Hepatocyte (in vitro differentiated cells): ENCODE measurements at regions not wholly inside any gene's neighbourhood (a gene's known extent, or its start where the extent isn't known, plus 50 kb on each side); places are given as distances from the start of the nearest gene placed in this dataset.
A peak's percentile ranks its signal among the peaks of the same experiment; 100 is the strongest.

ENCODE experiments used
- DNase-seq: peaks from one replicate; pipeline ENCODE4 v3.0.0-alpha.2; 2016; ENCODE audit warnings: low spot score
- H2AFZ ChIP-seq: fragments of 200-600 bp; sonication (generic); 2 replicates; pipeline ENCODE4 v1.6.0; 2016; ENCODE audit warnings: antibody characterized with exemption, mild to moderate bottlenecking
- H3K27ac ChIP-seq: fragments of 200-600 bp; sonication (generic); 2 replicates; pipeline ENCODE4 v1.5.1; 2016; ENCODE audit warnings: mild to moderate bottlenecking
- H3K27me3 ChIP-seq: fragments of 200-600 bp; sonication (generic); 2 replicates; pipeline ENCODE4 v1.6.1; 2016
- H3K36me3 ChIP-seq: fragments of 200-600 bp; sonication (generic); replicated peaks from 2 replicates; pipeline ENCODE4 v1.5.1; 2016; ENCODE audit warnings: low read depth; ENCODE audit not compliant: insufficient read depth
- H3K4me1 ChIP-seq: fragments of 200-600 bp; sonication (generic); 2 replicates; pipeline ENCODE4 v1.5.1; 2016; ENCODE audit warnings: mild to moderate bottlenecking, moderate library complexity; ENCODE audit not compliant: insufficient read depth
- H3K4me2 ChIP-seq: fragments of 200-600 bp; sonication (generic); 2 replicates; pipeline ENCODE4 v1.6.0; 2016
- H3K4me3 ChIP-seq: fragments of 200-600 bp; sonication (generic); 2 replicates; pipeline ENCODE4 v1.5.1; 2016; ENCODE audit warnings: mild to moderate bottlenecking
- H3K79me2 ChIP-seq: fragments of 200-600 bp; sonication (generic); 2 replicates; pipeline ENCODE4 v1.6.0; 2017; ENCODE audit warnings: mild to moderate bottlenecking
- H3K9me2 ChIP-seq: fragments of 200-600 bp; sonication (generic); replicated peaks from 2 replicates; pipeline ENCODE4 v1.6.0; 2017; ENCODE audit warnings: mild to moderate bottlenecking; ENCODE audit not compliant: insufficient read depth
- H3K9me3 ChIP-seq: fragments of 200-600 bp; sonication (generic); 2 replicates; pipeline ENCODE4 v1.5.1; 2016; ENCODE audit warnings: low read depth, mild to moderate bottlenecking
- H4K20me1 ChIP-seq: fragments of 200-600 bp; sonication (generic); 2 replicates; pipeline ENCODE4 v1.6.0; 2016; ENCODE audit warnings: mild to moderate bottlenecking; ENCODE audit not compliant: insufficient read depth, poor library complexity, severe bottlenecking
- EZH2 ChIP-seq: fragments of 200-600 bp; sonication (generic); IDR thresholded peaks from 2 replicates; pipeline ENCODE4 v1.6.1; 2016; ENCODE audit warnings: antibody characterized with exemption, mild to moderate bottlenecking, borderline replicate concordance
- EZH2phosphoT487 ChIP-seq: fragments of 200-600 bp; sonication (generic); IDR thresholded peaks from one replicate; pipeline ENCODE4 v1.6.1; 2018; ENCODE audit warnings: antibody characterized with exemption, mild to moderate bottlenecking, low read depth, moderate library complexity; ENCODE audit not compliant: unreplicated experiment, severe bottlenecking
- WGBS: methylation state at CpG from one replicate; pipeline ENCODE4 v1.1.6; 2016; ENCODE audit warnings: low lambda C conversion rate; ENCODE audit errors: missing lambda C conversion rate; 5-methylcytosine and 5-hydroxymethylcytosine counted together
- TF ChIP-seq, protein P1 (sequence below): fragments of 200-600 bp; sonication (generic); IDR thresholded peaks from 2 replicates; pipeline ENCODE4 v1.5.1; 2016; ENCODE audit warnings: antibody characterized with exemption, mild to moderate bottlenecking; ENCODE audit not compliant: poor library complexity

DNA sequence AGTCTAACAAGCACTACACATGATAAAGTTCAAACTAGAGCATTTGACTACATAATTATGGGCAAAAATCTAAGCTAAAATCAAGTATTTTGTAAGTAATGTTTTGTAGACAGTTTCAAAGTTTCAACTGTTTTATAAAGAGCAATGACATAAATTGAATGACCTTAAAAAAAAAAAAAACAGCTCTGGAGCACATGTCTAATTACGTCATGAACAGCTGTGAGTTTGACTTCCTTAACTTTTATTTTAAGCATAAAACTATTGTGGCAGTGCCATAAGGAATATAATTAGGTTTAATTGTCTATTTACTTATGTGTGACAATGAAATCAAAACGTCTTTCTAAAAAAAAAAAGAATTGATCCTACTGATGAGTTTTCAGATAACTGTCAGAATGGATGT is 272.5 kb upstream of the LRRC7 start:
- no peak for DNase-seq
- Histone ChIP-seq H2AFZ (no peak overlapping the region), H3K9me2 (no peaks in the 10 kb centered on the region), H3K4me2 (no peak overlapping the region), H3K36me3 (no peaks in the 10 kb centered on the region), H3K79me2 (no peaks in the 10 kb centered on the region), H3K4me1 (no peaks in the 10 kb centered on the region), H3K9me3 (no peaks in the 10 kb centered on the region), H3K4me3 (no peak overlapping the region), H3K27me3 (no peaks in the 10 kb centered on the region), H4K20me1 (no peaks in the 10 kb centered on the region), H3K27ac (no peak overlapping the region)
- TF ChIP-seq, protein P1, sequence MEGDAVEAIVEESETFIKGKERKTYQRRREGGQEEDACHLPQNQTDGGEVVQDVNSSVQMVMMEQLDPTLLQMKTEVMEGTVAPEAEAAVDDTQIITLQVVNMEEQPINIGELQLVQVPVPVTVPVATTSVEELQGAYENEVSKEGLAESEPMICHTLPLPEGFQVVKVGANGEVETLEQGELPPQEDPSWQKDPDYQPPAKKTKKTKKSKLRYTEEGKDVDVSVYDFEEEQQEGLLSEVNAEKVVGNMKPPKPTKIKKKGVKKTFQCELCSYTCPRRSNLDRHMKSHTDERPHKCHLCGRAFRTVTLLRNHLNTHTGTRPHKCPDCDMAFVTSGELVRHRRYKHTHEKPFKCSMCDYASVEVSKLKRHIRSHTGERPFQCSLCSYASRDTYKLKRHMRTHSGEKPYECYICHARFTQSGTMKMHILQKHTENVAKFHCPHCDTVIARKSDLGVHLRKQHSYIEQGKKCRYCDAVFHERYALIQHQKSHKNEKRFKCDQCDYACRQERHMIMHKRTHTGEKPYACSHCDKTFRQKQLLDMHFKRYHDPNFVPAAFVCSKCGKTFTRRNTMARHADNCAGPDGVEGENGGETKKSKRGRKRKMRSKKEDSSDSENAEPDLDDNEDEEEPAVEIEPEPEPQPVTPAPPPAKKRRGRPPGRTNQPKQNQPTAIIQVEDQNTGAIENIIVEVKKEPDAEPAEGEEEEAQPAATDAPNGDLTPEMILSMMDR, result no peak
- no peak for TF ChIP-seq EZH2phosphoT487
- no peak for TF ChIP-seq EZH2
- WGBS, result 56% methylated on average over 2 of the region's 2 CpGs

DNA sequence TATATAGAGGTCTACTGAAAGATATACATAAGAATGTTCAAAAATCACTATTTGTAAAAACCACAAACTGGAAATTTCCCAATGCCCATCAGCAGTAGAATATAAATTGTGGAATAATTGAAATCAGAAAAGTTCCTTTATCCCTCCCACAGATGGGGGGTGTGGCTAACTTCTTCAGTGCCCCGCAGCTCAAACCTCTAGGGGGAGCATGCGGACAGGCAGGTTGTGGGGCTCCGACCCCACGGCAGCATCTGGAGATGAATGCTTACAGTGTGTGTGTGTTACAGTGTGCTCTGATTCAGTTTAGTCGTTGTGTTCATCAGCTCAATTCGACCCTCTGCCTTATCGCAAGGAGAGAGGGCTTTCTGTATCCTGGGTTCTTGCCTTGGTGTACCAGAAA is 262.1 kb upstream of the LRRC7 start:
- Histone ChIP-seq H3K4me2 (no peak overlapping the region), H3K9me2 (no peaks in the 10 kb centered on the region), H3K27ac (no peak overlapping the region), H2AFZ (no peak overlapping the region), H3K27me3 (no peaks in the 10 kb centered on the region), H4K20me1 (no peaks in the 10 kb centered on the region), H3K4me3 (no peak overlapping the region), H3K79me2 (no peaks in the 10 kb centered on the region), H3K36me3 (no peaks in the 10 kb centered on the region), H3K9me3 (no peaks in the 10 kb centered on the region), H3K4me1 (no peaks in the 10 kb centered on the region)
- TF ChIP-seq EZH2, result no peak
- TF ChIP-seq, protein P1, result no peak
- TF ChIP-seq EZH2phosphoT487, result no peak
- WGBS, result 72% methylated on average over 7 of the region's 7 CpGs
- DNase-seq, result no peak

GRCh38 chr1:69312055-69312732 is 255.5 kb upstream of the LRRC7 start:
- no peak overlapping the region for H2AFZ ChIP-seq
- H3K27ac ChIP-seq, result no peak overlapping the region
- H3K4me1 ChIP-seq, result no peaks in the 10 kb centered on the region
- H3K4me3 ChIP-seq, result no peak overlapping the region
- no peaks in the 10 kb centered on the region for H3K9me2 ChIP-seq
- peak; percentile 32 for DNase-seq
- WGBS, result 28% methylated on average over 18 of the region's 18 CpGs
- no peaks in the 10 kb centered on the region for H3K79me2 ChIP-seq
- no peaks in the 10 kb centered on the region for H3K9me3 ChIP-seq
- H3K36me3 ChIP-seq, result no peaks in the 10 kb centered on the region
- H3K27me3 ChIP-seq, result no peaks in the 10 kb centered on the region
- H3K4me2 ChIP-seq, result peak overlapping the region; percentile 71
- no peaks in the 10 kb centered on the region for H4K20me1 ChIP-seq
- TF ChIP-seq EZH2 (no peak), EZH2phosphoT487 (no peak)
- TF ChIP-seq, protein P1, result no peak
